ENCODE measurements at regions not wholly inside any gene's neighbourhood (a gene's known extent, or its start where the extent isn't known, plus 50 kb on each side); places are given as distances from the start of the nearest gene placed in this dataset.

DNA sequence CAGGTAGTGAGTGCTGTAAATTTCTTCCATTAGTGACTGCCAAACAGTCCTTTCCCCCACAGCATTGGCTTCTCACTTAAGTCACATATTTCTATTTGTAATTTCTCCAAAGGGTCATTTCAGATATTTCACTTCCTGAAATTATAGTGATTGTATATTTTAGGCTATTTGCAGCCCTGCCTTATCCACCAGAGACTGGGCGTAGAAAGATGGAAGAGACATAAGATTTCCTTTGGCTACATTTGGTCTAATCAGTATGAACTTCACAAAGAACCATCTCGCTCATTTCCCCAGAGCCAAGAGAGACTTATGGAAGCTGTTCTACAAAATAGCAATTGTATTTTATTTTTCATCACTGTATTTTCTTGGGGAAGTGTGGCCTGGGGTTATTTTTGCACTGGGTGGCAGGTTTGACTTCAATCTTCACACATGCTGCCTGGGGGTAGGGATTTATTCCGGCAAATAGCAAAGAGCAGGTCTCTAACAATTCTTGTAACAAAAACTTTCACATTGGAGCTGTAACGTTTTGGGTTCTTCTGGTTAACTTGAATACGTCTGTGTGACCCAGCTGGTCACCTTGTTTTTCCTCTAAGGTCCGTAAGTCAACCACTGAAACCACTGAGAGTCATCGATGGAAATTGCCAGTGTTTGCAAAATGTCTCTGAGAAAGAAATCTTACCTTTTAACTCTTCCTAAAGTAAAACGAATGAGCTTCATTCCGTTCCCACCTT, 170.6 kb upstream of the SERPINE2 start:
- Histone ChIP-seq H3K79me2 (ENCODE audit: control insufficient read depth, insufficient read depth, low read length) (no peaks in the 10 kb centered on the region), H3K4me3 (no peak overlapping the region), H4K20me1 (ENCODE audit: control insufficient read depth, insufficient read depth) (no peaks in the 10 kb centered on the region), H3K27ac (ENCODE audit: control insufficient read depth, insufficient read depth) (no peak overlapping the region), H3K4me1 (ENCODE audit: control insufficient read depth, insufficient read depth, low read length) (no peaks in the 10 kb centered on the region), H3K9me3 (replicated peaks; ENCODE audit: control insufficient read depth, insufficient read depth, low read length) (no peaks in the 10 kb centered on the region), H3K27me3 (replicated peaks in 1 of 2; ENCODE audit: control insufficient read depth in 2 of 2, insufficient read depth in 2 of 2, low read length in 1 of 2) (no peaks in the 10 kb centered on the region; a peak in 1 of 4 replicates), H2AFZ (ENCODE audit: control insufficient read depth, low read depth, low read length) (no peak overlapping the region), H3K36me3 (ENCODE audit: control insufficient read depth in 2 of 2, insufficient read depth in 2 of 2, low read length in 1 of 2) (no peaks in the 10 kb centered on the region), H3K4me2 (ENCODE audit: control insufficient read depth, insufficient read depth) (no peak overlapping the region), H3K9ac (ENCODE audit: control insufficient read depth, insufficient read depth, low read length) (no peak overlapping the region)
- in situ Hi-C loops (cut with MboI): no loop called here
- TF ChIP-seq PAX8 (IDR thresholded peaks at IDR 0.05) (no peak), KAT2A (conservative IDR thresholded peaks at IDR 0.05; ENCODE audit: control insufficient read depth, low read depth, low read length) (no peak), POLR2A (IDR thresholded peaks at IDR 0.05; ENCODE audit: low read depth, low read length) (no peak), ZNF622 (IDR thresholded peaks at IDR 0.05) (no peak), SP1 (IDR thresholded peaks at IDR 0.05; ENCODE audit: low read depth, low read length) (no peak), POLR2AphosphoS2 (IDR thresholded peaks at IDR 0.05; ENCODE audit: low read depth, low read length) (no peak), HDAC6 (IDR thresholded peaks at IDR 0.05; ENCODE audit: unreplicated experiment) (no peak), CREM (IDR thresholded peaks at IDR 0.05; ENCODE audit: low read depth) (no peak), CBX5 (IDR thresholded peaks at IDR 0.05; ENCODE audit: low read depth) (no peak)
- TF ChIP-seq, protein P1, sequence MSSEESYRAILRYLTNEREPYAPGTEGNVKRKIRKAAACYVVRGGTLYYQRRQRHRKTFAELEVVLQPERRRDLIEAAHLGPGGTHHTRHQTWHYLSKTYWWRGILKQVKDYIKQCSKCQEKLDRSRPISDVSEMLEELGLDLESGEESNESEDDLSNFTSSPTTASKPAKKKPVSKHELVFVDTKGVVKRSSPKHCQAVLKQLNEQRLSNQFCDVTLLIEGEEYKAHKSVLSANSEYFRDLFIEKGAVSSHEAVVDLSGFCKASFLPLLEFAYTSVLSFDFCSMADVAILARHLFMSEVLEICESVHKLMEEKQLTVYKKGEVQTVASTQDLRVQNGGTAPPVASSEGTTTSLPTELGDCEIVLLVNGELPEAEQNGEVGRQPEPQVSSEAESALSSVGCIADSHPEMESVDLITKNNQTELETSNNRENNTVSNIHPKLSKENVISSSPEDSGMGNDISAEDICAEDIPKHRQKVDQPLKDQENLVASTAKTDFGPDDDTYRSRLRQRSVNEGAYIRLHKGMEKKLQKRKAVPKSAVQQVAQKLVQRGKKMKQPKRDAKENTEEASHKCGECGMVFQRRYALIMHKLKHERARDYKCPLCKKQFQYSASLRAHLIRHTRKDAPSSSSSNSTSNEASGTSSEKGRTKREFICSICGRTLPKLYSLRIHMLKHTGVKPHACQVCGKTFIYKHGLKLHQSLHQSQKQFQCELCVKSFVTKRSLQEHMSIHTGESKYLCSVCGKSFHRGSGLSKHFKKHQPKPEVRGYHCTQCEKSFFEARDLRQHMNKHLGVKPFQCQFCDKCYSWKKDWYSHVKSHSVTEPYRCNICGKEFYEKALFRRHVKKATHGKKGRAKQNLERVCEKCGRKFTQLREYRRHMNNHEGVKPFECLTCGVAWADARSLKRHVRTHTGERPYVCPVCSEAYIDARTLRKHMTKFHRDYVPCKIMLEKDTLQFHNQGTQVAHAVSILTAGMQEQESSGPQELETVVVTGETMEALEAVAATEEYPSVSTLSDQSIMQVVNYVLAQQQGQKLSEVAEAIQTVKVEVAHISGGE (CRISPR knock-in tag; IDR thresholded peaks at IDR 0.05): no peak
- ATAC-seq (no peak), DNase-seq (ENCODE audit: low read depth, low spot score) (no peak), FAIRE-seq (no peak)
- intact Hi-C loops (cut with micrococcal nuclease; ENCODE audit: unreplicated experiment): no loop called here
- RAD21 ChIA-PET (ENCODE audit: unreplicated experiment): no interaction called here
- POLR2A ChIA-PET: interaction anchor here (0.5 kb wide), 1 partner anchor 734 kb away, joined by 3 read pairs; no protein-coding TSS in a partner anchor
- no TSS peak for BruUV-seq (replicated peaks)
- SMC1A ChIA-PET (ENCODE audit: uncharacterized antibody, unreplicated experiment): interaction anchor here (1.6 kb wide), 1 partner anchor 216 kb away, joined by 3 read pairs; no protein-coding TSS in a partner anchor
- WGBS (ENCODE audit: insufficient coverage, insufficient replicate concordance, low lambda C conversion rate, missing lambda C conversion rate): 37% methylated on average over 9 of the region's 9 CpGs
- CTCF ChIA-PET: interaction anchor here (1.4 kb wide), 1 partner anchor 216 kb away, joined by 5 read pairs; no protein-coding TSS in a partner anchor

Measured in GM12878 (cell line).